ENCODE measurements at regions not wholly inside any gene's neighbourhood (a gene's known extent, or its start where the extent isn't known, plus 50 kb on each side); places are given as distances from the start of the nearest gene placed in this dataset.

DNA sequence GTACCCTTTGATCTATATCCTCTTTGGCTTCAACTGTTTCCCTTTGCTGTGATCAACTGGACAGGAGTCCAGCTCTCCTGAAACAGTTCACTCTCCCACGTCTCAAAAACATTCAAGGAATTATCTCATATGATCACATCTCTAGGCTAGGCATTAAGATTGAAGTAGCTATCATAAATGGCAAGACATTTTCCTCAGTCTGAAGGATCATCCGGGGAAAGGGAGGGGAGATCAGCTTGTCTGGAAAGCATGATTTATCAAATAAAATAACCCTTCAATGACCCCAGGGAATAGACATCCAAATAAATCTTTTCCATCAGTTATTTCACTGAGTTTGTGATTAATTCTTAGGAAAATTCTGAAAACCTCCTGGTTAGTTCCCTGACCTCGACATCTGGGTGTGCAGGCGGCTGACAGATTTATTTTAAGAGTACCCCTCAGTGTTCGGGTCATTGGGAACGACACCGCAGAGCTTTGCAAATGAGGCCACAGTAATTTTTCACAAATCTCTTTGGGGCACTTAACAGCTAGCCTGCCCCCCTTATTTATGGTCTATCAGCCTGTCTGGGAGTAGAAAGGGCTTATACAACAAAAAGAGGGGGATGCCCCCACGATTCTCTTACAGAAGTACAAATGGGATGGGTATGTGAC lies 65.8 kb downstream of the NSMCE3 start:
- ChIA-PET POLR2A (no interaction called here), CTCF (interaction anchor here (0.9 kb wide), 1 partner anchor 100 kb away, joined by 3 read pairs; no protein-coding TSS in a partner anchor)
- TF ChIP-seq, protein P1, sequence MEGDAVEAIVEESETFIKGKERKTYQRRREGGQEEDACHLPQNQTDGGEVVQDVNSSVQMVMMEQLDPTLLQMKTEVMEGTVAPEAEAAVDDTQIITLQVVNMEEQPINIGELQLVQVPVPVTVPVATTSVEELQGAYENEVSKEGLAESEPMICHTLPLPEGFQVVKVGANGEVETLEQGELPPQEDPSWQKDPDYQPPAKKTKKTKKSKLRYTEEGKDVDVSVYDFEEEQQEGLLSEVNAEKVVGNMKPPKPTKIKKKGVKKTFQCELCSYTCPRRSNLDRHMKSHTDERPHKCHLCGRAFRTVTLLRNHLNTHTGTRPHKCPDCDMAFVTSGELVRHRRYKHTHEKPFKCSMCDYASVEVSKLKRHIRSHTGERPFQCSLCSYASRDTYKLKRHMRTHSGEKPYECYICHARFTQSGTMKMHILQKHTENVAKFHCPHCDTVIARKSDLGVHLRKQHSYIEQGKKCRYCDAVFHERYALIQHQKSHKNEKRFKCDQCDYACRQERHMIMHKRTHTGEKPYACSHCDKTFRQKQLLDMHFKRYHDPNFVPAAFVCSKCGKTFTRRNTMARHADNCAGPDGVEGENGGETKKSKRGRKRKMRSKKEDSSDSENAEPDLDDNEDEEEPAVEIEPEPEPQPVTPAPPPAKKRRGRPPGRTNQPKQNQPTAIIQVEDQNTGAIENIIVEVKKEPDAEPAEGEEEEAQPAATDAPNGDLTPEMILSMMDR (IDR thresholded peaks at IDR 0.05; ENCODE audit: insufficient read depth, low read length, missing control alignments), result no peak
- no peak overlapping the region for H3K4me3 ChIP-seq (ENCODE audit: low read depth, low read length)
- no peak for DNase-seq (ENCODE audit: low read depth, low spot score)

DNA sequence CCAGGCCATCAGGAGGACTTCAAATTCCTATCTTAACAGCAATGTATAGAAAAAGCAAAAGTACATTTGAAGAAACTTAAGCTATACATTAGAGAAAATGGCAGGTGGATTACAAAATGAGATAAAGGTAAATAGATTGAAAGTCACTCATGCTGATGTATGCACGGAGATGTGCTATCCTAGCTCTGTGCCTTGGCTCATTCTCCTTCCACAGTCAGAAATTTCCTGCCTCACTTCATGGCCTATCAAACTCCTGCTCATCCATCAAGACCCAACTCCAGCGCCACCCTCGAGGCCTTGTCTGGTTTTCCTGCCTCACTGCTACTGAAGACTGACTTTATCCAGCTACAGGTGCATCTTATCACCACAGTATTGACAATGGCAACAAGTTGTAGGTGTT lies 72.9 kb downstream of the NSMCE3 start:
- ChIA-PET POLR2A (no interaction called here), CTCF (interaction anchor here (1.0 kb wide), 1 partner anchor 57 kb away, joined by 3 read pairs; no protein-coding TSS in a partner anchor)
- TF ChIP-seq, protein P1 (IDR thresholded peaks at IDR 0.05; ENCODE audit: insufficient read depth, low read length, missing control alignments), result no peak
- no peak for DNase-seq (ENCODE audit: low read depth, low spot score)
- H3K4me3 ChIP-seq (ENCODE audit: low read depth, low read length), result no peak overlapping the region

DNA sequence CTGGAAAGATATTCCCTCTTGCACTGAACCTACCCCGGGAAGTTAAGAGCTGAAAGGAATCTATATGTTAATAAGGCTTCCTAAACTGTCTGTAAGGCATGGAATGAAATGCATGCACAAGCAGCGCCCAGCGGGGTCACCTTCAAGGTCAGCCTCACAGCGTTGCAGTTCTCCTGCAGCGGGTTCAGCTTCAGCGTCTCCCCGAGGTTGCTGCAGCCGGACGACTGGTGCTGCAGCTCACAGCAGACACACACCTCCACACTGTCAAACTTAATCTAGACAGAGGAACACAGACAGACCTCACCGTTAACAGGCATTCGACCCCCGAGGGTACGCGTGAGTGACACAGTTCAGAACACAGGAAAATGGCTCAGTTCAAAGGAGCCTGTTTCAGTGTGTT lies 73.3 kb downstream of the NSMCE3 start:
- DNase-seq (ENCODE audit: low read depth, low spot score), result no peak
- CTCF ChIA-PET, result interaction anchor here (1.0 kb wide), 1 partner anchor 56 kb away, joined by 3 read pairs; no protein-coding TSS in a partner anchor
- TF ChIP-seq, protein P1 (IDR thresholded peaks at IDR 0.05; ENCODE audit: insufficient read depth, low read length, missing control alignments), result no peak
- POLR2A ChIA-PET, result no interaction called here
- H3K4me3 ChIP-seq (ENCODE audit: low read depth, low read length), result no peak overlapping the region

DNA sequence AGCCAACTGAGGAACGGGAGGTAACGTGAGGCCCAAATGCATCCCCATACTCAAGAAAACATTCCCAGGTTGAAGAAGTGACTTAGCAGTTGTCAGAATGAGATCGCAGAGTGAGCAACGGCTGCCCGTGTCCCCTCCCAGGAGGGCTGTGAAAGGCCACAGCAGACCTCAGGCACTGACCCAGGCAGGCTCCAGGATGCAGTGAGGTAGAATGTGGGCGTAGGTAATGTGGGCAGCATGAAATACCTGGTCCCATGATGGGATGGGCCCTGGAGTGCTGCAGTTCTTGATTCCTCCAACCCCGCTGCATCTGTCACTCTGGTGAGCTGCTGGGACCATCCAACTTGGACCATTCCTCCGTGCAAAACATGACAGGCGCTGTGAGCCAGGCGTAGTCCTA lies 74.8 kb downstream of the NSMCE3 start:
- H3K4me3 ChIP-seq (ENCODE audit: low read depth, low read length), result no peak overlapping the region
- TF ChIP-seq, protein P1 (IDR thresholded peaks at IDR 0.05; ENCODE audit: insufficient read depth, low read length, missing control alignments), result no peak
- no peak for DNase-seq (ENCODE audit: low read depth, low spot score)
- CTCF ChIA-PET, result no interaction called here
- POLR2A ChIA-PET, result no interaction called here

DNA sequence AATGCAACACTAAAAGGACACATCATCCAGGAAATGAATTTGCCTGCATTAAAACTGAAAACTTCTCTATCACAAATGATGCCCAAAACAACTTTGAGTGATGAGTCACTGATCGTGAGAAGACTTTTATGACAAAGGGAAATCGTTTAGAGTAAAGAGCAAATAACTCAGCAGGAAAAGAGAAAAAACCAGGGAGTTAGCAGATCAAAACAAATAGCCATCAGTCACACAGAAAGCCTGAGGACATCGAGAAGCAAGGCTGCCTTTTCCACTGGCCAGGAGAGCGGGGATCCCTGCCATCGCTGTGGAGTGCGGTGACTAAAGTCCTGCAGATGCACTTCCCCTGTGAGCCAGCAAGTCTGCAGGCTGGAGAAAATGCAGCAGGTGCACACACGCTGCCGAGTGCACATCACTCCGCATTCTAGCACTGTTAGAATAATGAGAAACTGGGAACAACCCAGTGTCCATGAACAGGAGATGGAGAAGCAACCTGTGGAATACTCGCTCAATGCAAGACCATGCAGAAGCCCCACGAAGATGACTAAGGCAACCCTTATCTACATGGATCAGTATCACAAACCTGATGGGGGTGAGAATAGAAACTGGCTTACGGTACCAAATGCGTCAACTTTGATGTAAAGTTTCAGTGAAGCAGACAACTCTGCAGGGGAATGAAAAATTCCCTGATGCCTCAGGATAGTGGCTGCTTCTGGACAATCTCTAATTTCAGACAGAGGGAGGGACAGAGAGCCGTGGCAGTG lies 86.4 kb downstream of the NSMCE3 start:
- no peak overlapping the region for H3K4me3 ChIP-seq (ENCODE audit: low read depth, low read length)
- POLR2A ChIA-PET, result no interaction called here
- DNase-seq (ENCODE audit: low read depth, low spot score), result peak; percentile 19
- TF ChIP-seq, protein P1 (IDR thresholded peaks at IDR 0.05; ENCODE audit: insufficient read depth, low read length, missing control alignments), result no peak
- CTCF ChIA-PET, result no interaction called here

DNA sequence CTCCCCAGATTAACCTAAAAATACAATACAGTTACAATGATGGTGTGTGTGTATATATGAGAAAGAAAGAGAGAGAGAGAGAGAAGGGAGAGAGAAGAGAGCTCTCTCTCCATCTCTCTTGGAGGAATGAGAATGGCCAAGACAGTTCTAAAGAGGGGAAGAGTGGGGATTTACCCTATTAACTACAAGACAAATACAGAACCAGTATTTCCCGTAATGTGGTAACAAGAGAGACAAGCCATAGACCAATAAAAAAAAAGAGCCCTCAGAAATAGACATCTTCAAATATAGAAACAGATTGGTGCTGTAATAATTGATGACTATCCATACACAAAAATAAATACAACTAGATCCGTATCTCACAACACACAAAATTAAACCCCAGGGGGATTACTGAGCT lies 87.0 kb downstream of the NSMCE3 start:
- ChIA-PET CTCF (no interaction called here), POLR2A (no interaction called here)
- no peak for DNase-seq (ENCODE audit: low read depth, low spot score)
- H3K4me3 ChIP-seq (ENCODE audit: low read depth, low read length), result no peak overlapping the region
- TF ChIP-seq, protein P1 (IDR thresholded peaks at IDR 0.05; ENCODE audit: insufficient read depth, low read length, missing control alignments), result no peak

All from AG04449 (cell line).